Breast epithelium (tissue), 4 donors: ENCODE measurements at regions not wholly inside any gene's neighbourhood (a gene's known extent, or its start where the extent isn't known, plus 50 kb on each side); places are given as distances from the start of the nearest gene placed in this dataset.

Source experiments
- DNase-seq, 2 donors: peaks; one replicate each; pipeline ENCODE4 v3.0.0-alpha.2; 2019; ENCODE audit warnings: low spot score in 2 of 2
- H3K27ac ChIP-seq, 2 donors: fragments of 200-600 bp; sonication (generic) in 1 of 2; one replicate each; pipeline ENCODE4 v1.5.1; 2016 to 2019; ENCODE audit warnings: mild to moderate bottlenecking in 1 of 2
- H3K27me3 ChIP-seq, 2 donors: fragments of 200-600 bp; sonication (generic) in 1 of 2; one replicate each; pipeline versions ENCODE4 v1.5.1 to v1.6.0; 2017 to 2019; ENCODE audit warnings: control low read depth in 1 of 2, mild to moderate bottlenecking in 1 of 2
- H3K36me3 ChIP-seq: fragments of 200-600 bp; one replicate; pipeline ENCODE4 v1.5.1; 2019
- H3K4me1 ChIP-seq, 2 donors: fragments of 200-600 bp; sonication (generic); one replicate each; pipeline ENCODE4 v1.5.1; 2016 to 2019; ENCODE audit warnings: control low read depth in 1 of 2
- H3K4me3 ChIP-seq, 3 donors: fragments of 200-600 bp; sonication (generic); 1 replicate in 2 of 3; 2 replicates in 1 of 3; pipeline ENCODE4 v1.5.1; 2016 to 2019; ENCODE audit warnings: mild to moderate bottlenecking in 3 of 3, moderate library complexity in 2 of 3
- H3K9me3 ChIP-seq, 2 donors: fragments of 200-600 bp; sonication (generic) in 1 of 2; one replicate each; pipeline ENCODE4 v1.5.1; 2016 to 2019; ENCODE audit warnings: control low read depth in 1 of 2
- POLR2A ChIP-seq: fragments of 450-650 bp; IDR thresholded peaks from one replicate; pipeline ENCODE4 v1.6.1; 2016; ENCODE audit warnings: antibody characterized with exemption, mild to moderate bottlenecking, moderate library complexity
- POLR2AphosphoS5 ChIP-seq, 3 donors: sonication (generic); formaldehyde crosslinking; IDR thresholded peaks; one replicate each; pipeline ENCODE4 v1.6.1; 2017; ENCODE audit warnings: antibody characterized with exemption in 3 of 3
- intact Hi-C: fragments of 100-400 bp; cut with DNase I; formaldehyde crosslinking; loops from one replicate; pipeline ENCODE4 v1.15.1; 2023; ENCODE audit warnings: low total_unique reads
- TF ChIP-seq, protein P1 (sequence below), 3 donors: fragments of 450-650 bp; IDR thresholded peaks; one replicate each; pipeline ENCODE4 v1.5.1; 2016 to 2017; ENCODE audit warnings: antibody characterized with exemption in 3 of 3, mild to moderate bottlenecking in 3 of 3, moderate library complexity in 3 of 3

DNA sequence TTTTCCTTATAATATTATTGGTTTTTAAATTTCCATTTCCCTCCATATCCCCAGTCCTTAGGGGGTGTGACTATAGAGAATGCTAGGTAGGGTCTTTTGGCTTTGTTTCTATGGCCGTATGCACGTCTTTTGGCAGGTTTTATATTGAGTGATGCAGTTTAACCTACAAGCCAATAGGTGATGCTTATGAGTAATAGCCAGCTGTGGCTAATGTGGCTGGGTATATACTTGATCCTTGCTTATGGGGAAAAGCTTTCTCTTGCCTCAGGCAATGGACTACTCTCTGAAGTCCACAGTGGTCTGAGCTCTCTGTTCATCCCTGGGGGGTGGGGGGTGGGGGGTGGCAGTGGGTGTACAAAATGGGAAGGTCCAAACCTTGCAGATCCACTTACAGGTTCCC is 223.9 kb downstream of the MFSD1 start:
- no peak overlapping the region for H3K27ac ChIP-seq
- intact Hi-C loops, result no loop called here
- H3K4me1 ChIP-seq, result no peaks in the 10 kb centered on the region
- DNase-seq, result no peak
- no peak overlapping the region for H3K4me3 ChIP-seq
- peaks cover 12 to 26% of the 10 kb centered on the region in 2 donors for H3K9me3 ChIP-seq
- H3K27me3 ChIP-seq, result no peaks in the 10 kb centered on the region
- TF ChIP-seq, protein P1, sequence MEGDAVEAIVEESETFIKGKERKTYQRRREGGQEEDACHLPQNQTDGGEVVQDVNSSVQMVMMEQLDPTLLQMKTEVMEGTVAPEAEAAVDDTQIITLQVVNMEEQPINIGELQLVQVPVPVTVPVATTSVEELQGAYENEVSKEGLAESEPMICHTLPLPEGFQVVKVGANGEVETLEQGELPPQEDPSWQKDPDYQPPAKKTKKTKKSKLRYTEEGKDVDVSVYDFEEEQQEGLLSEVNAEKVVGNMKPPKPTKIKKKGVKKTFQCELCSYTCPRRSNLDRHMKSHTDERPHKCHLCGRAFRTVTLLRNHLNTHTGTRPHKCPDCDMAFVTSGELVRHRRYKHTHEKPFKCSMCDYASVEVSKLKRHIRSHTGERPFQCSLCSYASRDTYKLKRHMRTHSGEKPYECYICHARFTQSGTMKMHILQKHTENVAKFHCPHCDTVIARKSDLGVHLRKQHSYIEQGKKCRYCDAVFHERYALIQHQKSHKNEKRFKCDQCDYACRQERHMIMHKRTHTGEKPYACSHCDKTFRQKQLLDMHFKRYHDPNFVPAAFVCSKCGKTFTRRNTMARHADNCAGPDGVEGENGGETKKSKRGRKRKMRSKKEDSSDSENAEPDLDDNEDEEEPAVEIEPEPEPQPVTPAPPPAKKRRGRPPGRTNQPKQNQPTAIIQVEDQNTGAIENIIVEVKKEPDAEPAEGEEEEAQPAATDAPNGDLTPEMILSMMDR (IDR thresholded peaks at IDR 0.05), result no peak
- TF ChIP-seq POLR2A, result no peak
- TF ChIP-seq POLR2AphosphoS5 (IDR thresholded peaks at IDR 0.05), result no peak
- H3K36me3 ChIP-seq, result no peaks in the 10 kb centered on the region

DNA sequence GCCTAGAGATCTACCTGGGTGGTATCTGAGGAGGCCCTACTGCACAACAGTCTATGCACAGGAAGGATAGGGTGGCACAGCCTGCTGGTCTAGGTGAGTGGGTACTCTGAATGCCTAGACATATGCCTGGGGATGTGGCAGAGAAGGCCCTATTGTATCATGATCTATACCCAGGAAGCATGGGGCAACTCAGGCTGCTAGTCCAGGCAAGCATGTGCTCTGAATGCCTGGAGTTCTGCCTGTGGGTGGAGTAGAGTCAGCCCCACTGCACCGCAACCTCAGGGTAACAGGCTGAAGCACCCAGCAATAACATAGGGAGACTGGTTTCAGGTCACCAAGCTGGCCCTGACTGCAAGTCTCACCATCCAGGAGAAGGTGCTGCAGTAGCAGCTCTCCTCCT is 224.7 kb downstream of the MFSD1 start:
- H3K27ac ChIP-seq, result no peak overlapping the region
- peaks cover 12 to 23% of the 10 kb centered on the region in 2 donors for H3K9me3 ChIP-seq
- H3K36me3 ChIP-seq, result no peaks in the 10 kb centered on the region
- H3K4me1 ChIP-seq, result no peaks in the 10 kb centered on the region
- intact Hi-C loops, result no loop called here
- no peaks in the 10 kb centered on the region for H3K27me3 ChIP-seq
- DNase-seq, result no peak
- TF ChIP-seq, protein P1 (IDR thresholded peaks at IDR 0.05), result no peak
- TF ChIP-seq POLR2A, result no peak
- TF ChIP-seq POLR2AphosphoS5 (IDR thresholded peaks at IDR 0.05), result no peak
- H3K4me3 ChIP-seq, result no peak overlapping the region

DNA sequence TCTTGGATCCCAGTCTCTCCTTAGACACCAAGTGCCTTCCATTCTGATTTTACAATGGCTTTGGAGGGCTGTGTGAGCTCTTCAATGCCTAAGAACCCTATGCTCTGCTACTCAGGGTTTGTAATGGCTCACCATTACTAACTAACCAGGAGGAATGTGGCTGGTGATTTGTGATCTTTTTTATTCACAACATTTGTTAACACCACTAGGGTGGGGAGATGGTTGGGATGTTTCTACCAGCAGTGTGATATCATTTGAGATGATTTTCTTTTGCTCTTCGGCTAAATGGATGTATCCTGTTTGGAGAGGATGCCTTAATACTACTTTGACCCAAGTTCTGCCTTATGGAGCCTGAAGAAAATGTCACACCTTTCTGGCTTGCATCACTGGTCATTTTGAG is 226.9 kb downstream of the MFSD1 start:
- no peaks in the 10 kb centered on the region for H3K36me3 ChIP-seq
- H3K4me3 ChIP-seq, result no peak overlapping the region
- H3K27me3 ChIP-seq, result no peaks in the 10 kb centered on the region
- H3K27ac ChIP-seq, result no peak overlapping the region
- H3K9me3 ChIP-seq, result peaks cover 0 to 1% of the 10 kb centered on the region in 2 donors
- TF ChIP-seq, protein P1 (IDR thresholded peaks at IDR 0.05), result no peak
- TF ChIP-seq POLR2AphosphoS5 (IDR thresholded peaks at IDR 0.05), result no peak
- no peak for DNase-seq
- H3K4me1 ChIP-seq, result no peaks in the 10 kb centered on the region
- intact Hi-C loops, result no loop called here

DNA sequence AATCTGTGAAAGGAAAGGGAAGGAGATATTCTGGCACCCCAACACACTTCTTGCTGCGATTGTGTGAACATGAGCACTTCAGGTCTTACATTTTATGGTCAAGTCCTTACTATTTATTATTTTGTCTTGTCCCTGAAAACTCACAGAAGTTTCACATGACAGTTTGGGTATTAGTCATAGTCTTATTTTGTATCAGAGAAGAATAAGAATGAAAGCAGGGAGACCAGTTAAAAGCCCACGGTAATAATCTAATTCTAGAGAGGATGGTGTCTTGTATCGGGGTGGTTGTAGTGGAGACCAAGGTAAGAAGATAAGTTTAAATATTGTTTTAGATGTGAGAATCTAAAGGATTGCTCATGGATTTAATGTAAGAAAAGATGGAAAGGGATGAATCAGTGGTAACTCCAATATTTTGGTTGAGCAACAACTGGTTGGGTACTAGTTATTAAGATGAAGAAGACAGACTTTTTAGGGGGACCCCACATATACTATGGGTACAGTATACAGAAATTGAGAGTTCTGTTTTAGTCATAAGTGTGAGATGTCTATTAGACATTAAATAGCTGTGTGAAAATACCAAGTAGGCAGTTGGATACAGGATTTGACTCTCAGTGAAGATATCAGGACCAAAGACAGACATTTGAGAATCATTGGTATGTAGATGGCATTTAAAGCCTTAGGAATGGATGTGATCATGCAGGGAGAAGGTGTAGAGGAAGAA is 227.6 kb downstream of the MFSD1 start:
- Histone ChIP-seq H3K27me3 (no peaks in the 10 kb centered on the region), H3K36me3 (no peaks in the 10 kb centered on the region), H3K27ac (no peak overlapping the region), H3K4me3 (no peak overlapping the region), H3K4me1 (no peaks in the 10 kb centered on the region), H3K9me3 (no peaks in the 10 kb centered on the region)
- TF ChIP-seq POLR2A, result no peak
- no peak for DNase-seq
- intact Hi-C loops, result no loop called here

DNA sequence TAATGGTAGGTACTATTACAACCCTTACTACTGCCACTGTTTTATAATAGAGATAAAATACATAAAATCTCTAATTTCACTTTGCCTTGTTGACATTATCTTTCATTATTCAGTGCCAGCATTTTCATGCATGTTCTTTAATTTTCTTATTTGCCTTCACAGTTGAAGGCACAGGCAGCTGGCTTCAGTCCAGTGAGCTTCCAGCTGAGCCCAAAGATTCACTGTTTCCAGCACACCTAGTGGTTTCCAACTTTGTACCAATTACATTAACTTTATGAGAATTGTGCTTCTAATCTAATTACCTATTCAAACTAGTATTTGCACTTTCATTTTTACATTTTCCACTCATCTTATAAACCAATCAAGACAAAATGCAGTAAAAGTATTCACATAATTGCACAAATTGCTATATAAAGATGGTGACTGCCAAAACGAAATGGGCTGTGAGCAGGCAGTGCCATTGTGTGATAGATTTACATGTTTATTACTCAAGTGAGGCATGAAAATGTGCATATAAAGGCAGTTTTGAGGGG is 228.3 kb downstream of the MFSD1 start:
- no peak for DNase-seq
- no peaks in the 10 kb centered on the region for H3K36me3 ChIP-seq
- intact Hi-C loops, result no loop called here
- H3K27ac ChIP-seq, result no peak overlapping the region
- no peaks in the 10 kb centered on the region for H3K9me3 ChIP-seq
- TF ChIP-seq, protein P1 (IDR thresholded peaks at IDR 0.05), result no peak
- TF ChIP-seq POLR2A, result no peak
- TF ChIP-seq POLR2AphosphoS5 (IDR thresholded peaks at IDR 0.05), result no peak
- no peaks in the 10 kb centered on the region for H3K4me1 ChIP-seq
- no peaks in the 10 kb centered on the region for H3K27me3 ChIP-seq
- no peak overlapping the region for H3K4me3 ChIP-seq
